GM04503 (cell line): ENCODE measurements at regions not wholly inside any gene's neighbourhood (a gene's known extent, or its start where the extent isn't known, plus 50 kb on each side); places are given as distances from the start of the nearest gene placed in this dataset.
"Not testable (repeated sequence)": the region's sequence is repeated elsewhere in the genome, so short reads cannot be mapped to it uniquely, and the experiment has no call there.

Source experiments
- DNase-seq: peaks from one replicate; pipeline ENCODE4 v3.0.0-alpha.2; 2012; ENCODE audit warnings: low read depth

DNA sequence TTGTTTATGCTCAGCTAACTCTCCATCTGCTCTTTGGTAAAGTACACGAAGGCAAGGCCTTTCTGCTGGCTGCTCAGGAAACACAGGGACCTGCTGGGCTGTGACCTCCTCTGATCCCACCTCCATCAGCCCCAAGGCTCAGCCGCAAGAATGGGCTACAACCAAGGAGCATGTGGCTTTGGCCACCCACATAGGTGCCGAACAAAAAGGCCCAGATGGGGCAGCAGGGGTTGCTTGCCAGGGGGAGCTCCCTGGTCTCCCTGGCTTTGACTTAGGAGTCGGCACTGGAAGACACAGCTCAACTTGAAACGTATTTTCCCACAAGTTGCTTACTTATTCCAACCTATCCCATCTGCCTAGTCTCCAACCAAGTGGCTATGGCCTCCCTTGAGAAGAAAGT, 461.1 kb downstream of the ICE1 start:
- DNase-seq: no peak

- no peak for DNase-seq
These were observed 460.7 kb downstream of the ICE1 start for GRCh38 chr5:5883146-5883545.

DNA sequence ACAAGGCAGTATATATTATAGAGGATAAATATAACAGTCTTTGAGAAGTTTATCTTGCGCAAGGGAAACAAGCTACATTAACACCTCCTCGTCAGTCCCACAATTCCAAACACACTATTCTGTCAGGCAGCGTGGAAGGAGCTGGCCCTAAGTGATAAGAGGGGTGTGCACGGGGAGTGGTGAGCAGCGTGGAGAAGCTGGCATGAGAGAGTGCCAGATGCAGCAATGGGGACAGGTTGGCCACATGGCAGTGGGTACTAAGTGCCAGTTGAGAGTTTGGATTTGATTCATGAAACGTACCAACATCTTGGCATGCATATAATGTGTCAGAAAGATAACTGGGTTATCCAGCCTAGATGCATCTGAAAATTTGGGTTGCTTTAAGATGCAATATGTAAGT, 460.2 kb downstream of the ICE1 start:
- DNase-seq: no peak

GRCh38 chr5:5881294-5881693, 458.8 kb downstream of the ICE1 start:
- no peak for DNase-seq

DNA sequence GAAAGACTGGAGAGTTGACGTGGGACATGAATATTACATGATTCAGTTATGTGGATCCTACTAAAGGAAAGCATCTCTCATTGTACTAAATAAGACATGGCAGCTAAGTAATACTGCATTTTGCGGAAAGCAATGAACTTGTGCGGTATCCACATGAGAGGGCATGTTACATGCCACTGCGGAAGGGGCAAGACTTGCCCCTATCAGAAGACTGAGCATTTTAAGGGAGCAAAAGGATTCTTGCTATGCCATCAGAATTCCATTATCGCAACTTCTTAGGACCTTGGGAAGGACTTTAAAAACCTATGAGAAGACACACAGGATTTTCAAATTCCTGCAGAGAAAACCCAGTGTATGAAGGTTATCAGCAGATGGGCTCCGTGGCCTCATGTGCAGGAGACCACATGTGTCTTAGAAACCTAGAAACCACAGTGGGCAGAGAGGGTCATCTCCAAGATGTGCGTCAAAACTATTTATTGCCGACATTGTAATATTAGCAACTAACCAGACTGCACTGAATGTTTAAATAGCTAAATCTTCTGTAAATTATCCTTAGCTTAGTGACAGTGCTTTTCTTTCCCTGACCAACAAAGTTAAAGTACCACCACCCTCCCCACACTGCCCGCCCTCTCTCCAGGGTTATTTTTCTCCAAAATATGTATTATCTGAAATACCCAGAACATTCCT, 457.7 kb downstream of the ICE1 start:
- no peak for DNase-seq

DNA sequence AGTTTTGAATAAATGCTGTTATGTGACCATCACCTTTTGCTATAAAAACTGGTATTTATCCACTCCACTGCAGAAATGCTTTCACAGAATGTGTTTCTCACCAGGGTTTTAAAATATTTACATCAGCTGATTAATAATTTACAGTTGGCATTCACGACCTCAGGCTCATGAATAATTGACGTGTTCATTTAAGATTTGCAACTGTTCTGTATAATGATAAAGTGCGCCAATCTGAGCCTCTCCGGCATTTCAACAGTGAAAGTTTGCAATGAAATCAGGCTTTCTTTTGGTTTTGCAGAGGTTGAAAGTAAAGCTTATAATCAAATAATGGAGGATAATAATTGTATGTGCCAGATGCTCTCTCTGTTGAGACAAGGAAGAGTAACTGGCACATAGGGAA, 434.9 kb downstream of the ICE1 start:
- no peak for DNase-seq

- DNase-seq: no peak
These were observed 431.6 kb downstream of the ICE1 start for GRCh38 chr5:5854087-5854486.

DNA sequence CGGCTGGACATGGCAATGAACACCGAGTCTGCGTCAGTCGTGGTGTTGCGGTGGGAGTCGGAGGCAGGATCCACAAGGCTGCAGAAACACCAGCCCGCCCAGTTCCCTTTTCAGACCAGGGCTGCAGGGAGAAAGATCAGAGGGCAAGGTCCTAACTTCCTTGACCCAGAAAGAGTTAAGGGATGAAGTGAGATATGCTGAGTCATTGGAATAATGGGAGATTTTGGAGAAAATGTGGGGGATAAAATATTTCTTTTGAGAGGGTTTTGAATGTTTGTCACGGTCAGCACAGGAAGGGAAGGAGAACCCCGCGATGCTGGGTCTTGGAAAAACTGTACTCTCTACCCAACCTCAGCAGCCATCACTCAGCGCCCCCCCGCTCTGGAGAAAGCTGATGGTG, 416.0 kb downstream of the ICE1 start:
- no peak for DNase-seq

- DNase-seq: not testable (repeated sequence)
These were observed 409.1 kb downstream of the ICE1 start for GRCh38 chr5:5831622-5832021.

DNA sequence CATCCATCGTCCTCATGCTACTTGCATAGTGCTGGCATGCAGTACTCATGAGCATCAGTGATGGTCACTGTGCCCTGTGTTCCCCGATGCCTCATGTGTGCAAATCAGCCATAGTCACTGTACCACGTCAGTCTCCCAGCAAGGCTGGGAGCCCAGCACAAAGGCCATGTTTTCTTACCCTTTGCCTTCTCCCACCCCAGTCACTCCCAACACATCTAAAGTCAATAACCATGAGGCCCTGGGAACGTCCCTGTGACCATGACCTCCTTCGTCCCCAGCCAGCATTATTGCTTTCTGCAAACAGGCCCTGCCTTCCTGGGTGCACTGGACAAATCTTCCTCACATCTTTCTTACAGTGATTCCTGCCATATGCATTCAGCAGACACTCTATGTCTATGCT, 406.1 kb downstream of the ICE1 start:
- DNase-seq: no peak

GRCh38 chr5:5826911-5827310, 404.4 kb downstream of the ICE1 start:
- peak; percentile 7 for DNase-seq

GRCh38 chr5:5822729-5823257, 400.3 kb downstream of the ICE1 start:
- no peak for DNase-seq

- no peak for DNase-seq
These were observed 394.5 kb downstream of the ICE1 start for GRCh38 chr5:5816960-5817359.

DNA sequence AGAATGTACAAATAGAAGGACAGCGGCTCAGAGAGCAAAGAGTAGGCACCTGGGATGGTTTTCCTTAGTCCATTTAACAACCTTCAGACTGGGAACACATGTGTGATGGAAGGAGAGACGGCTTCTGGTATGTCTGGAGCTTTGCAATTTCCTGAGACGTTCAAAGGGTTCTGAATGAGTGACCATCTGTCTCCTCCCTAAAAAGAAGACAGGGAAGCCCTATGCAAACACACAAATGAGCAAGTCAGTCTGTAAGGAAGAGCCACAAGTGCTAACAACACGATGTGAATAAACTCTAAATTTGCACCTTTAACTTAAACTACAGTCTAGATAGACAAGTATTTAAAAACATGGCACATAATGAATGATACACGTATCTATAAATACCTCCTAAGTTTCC, 391.0 kb downstream of the ICE1 start:
- no peak for DNase-seq

- DNase-seq: no peak
These were observed 388.0 kb downstream of the ICE1 start for GRCh38 chr5:5810461-5810860.

DNA sequence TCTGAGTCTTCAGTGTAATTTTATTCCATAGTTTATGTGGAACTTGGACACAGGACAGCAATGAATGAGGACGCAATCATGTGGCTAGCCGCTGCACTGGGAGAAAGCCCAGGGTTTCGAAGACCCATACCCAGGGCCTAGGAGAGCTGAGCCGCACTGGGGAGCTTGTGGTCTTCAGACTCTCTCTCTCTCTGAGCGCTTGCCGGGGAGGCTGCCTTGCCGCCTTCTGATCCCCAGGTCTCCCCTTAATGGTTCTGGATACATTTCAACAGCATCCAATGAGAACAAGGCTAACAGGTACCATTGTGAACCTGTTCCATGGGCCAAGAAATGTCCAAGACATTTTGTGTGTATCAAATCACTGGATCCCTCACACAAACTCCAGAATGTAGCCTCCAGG, 383.4 kb downstream of the ICE1 start:
- DNase-seq: no peak

- DNase-seq: no peak
These were observed 382.2 kb downstream of the ICE1 start for GRCh38 chr5:5804478-5805233.

- no peak for DNase-seq
These were observed 378.6 kb downstream of the ICE1 start for GRCh38 chr5:5800801-5801761.

GRCh38 chr5:5799826-5800225, 377.3 kb downstream of the ICE1 start:
- no peak for DNase-seq

- no peak for DNase-seq
These were observed 376.8 kb downstream of the ICE1 start for GRCh38 chr5:5799229-5799628.

GRCh38 chr5:5798462-5798861, 376.0 kb downstream of the ICE1 start:
- no peak for DNase-seq

DNA sequence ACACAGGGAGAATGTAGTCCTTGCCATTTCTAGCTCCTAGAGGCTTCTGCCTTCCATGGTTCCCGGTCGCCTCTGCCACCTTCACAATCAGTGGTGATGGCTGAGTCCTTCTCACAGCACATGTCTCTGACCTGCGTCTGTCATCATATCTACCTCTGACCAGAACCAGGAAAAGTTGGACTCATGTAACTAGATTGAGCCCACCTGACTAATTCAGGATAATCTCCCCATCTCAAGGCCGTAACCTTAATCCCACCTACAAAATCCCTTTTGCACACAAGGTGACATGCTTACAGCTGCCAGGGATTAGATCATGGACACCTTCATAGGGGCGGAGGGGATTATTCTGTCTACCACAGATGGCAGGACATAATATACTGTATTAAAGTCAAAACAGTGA, 375.6 kb downstream of the ICE1 start:
- DNase-seq: no peak
